Brain microvascular endothelial cell (primary cell): ENCODE measurements at regions not wholly inside any gene's neighbourhood (a gene's known extent, or its start where the extent isn't known, plus 50 kb on each side); places are given as distances from the start of the nearest gene placed in this dataset.

ENCODE experiments used
- DNase-seq: peaks from one replicate; pipeline ENCODE4 v3.0.0-alpha.2; 2020
- H3K27ac ChIP-seq: fragments of 250-450 bp; sonication (Bioruptor Pico); 2 replicates; pipeline ENCODE4 v1.5.1; 2020; ENCODE audit warnings: mild to moderate bottlenecking, moderate library complexity
- H3K27me3 ChIP-seq: fragments of 250-450 bp; sonication (Bioruptor Pico); replicated peaks from 2 replicates; pipeline ENCODE4 v1.5.1; 2020; ENCODE audit warnings: mild to moderate bottlenecking
- H3K36me3 ChIP-seq: fragments of 250-450 bp; sonication (Bioruptor Pico); replicated peaks from 2 replicates; pipeline ENCODE4 v1.5.1; 2020; ENCODE audit warnings: mild to moderate bottlenecking
- H3K4me3 ChIP-seq: 2 replicates; pipeline ENCODE4 v1.5.1; 2011; ENCODE audit warnings: low read depth, mild to moderate bottlenecking, control low read depth, low read length, moderate library complexity
- CTCF ChIP-seq: IDR thresholded peaks from 2 replicates; pipeline ENCODE4 v1.5.1; 2011; ENCODE audit warnings: low read depth, mild to moderate bottlenecking, moderate library complexity, low read length, control low read depth, inconsistent platforms; ENCODE audit errors: missing control alignments
- in situ Hi-C: cut with HindIII; loops from 2 replicates; pipeline ENCODE4 v1.10.0; 2017; ENCODE audit warnings: low sequenced_read_pairs, low pct_ligation_motif_present

GRCh38 chr2:12498286-12498685, 218.4 kb upstream of the TRIB2 start:
- Histone ChIP-seq H3K4me3 (no peak overlapping the region), H3K36me3 (no peaks in the 10 kb centered on the region), H3K27ac (no peak overlapping the region), H3K27me3 (no peaks in the 10 kb centered on the region)
- no peak for TF ChIP-seq CTCF
- in situ Hi-C loops: no loop called here
- DNase-seq: no peak

- in situ Hi-C loops: no loop called here
These were observed 218.0 kb upstream of the TRIB2 start for GRCh38 chr2:12498704-12499103.

GRCh38 chr2:12500899-12501298, 215.8 kb upstream of the TRIB2 start:
- no peak for TF ChIP-seq CTCF
- Histone ChIP-seq H3K27ac (no peak overlapping the region), H3K4me3 (no peak overlapping the region), H3K36me3 (no peaks in the 10 kb centered on the region), H3K27me3 (no peaks in the 10 kb centered on the region)
- in situ Hi-C loops: no loop called here
- DNase-seq: no peak

More at GRCh38 chr2:12498704-12499103, 218.0 kb upstream of the TRIB2 start:
- Histone ChIP-seq H3K27me3 (no peaks in the 10 kb centered on the region), H3K27ac (no peak overlapping the region), H3K4me3 (no peak overlapping the region), H3K36me3 (no peaks in the 10 kb centered on the region)
- peak; percentile 27 for DNase-seq
- no peak for TF ChIP-seq CTCF

GRCh38 chr2:12501469-12502158, 215.1 kb upstream of the TRIB2 start:
- DNase-seq: no peak
- TF ChIP-seq CTCF: no peak
- no peak overlapping the region for H3K27ac ChIP-seq
- H3K27me3 ChIP-seq: no peaks in the 10 kb centered on the region
- in situ Hi-C loops: no loop called here
- H3K4me3 ChIP-seq: no peak overlapping the region
- no peaks in the 10 kb centered on the region for H3K36me3 ChIP-seq

- Histone ChIP-seq H3K4me3 (no peak overlapping the region), H3K27me3 (no peaks in the 10 kb centered on the region), H3K36me3 (no peaks in the 10 kb centered on the region), H3K27ac (no peak overlapping the region)
- in situ Hi-C loops: no loop called here
- TF ChIP-seq CTCF: no peak
- DNase-seq: no peak
These were observed 214.0 kb upstream of the TRIB2 start for GRCh38 chr2:12502759-12503158.

- no peaks in the 10 kb centered on the region for H3K27me3 ChIP-seq
These were observed 212.3 kb upstream of the TRIB2 start for GRCh38 chr2:12504443-12504842.

More at GRCh38 chr2:12504443-12504842, 212.3 kb upstream of the TRIB2 start:
- in situ Hi-C loops: no loop called here
- no peak for TF ChIP-seq CTCF
- peak; percentile 31 for DNase-seq
- H3K27ac ChIP-seq: no peak overlapping the region
- no peak overlapping the region for H3K4me3 ChIP-seq
- H3K36me3 ChIP-seq: no peaks in the 10 kb centered on the region
